Heart left ventricle (tissue), 13 donors: ENCODE measurements at regions not wholly inside any gene's neighbourhood (a gene's known extent, or its start where the extent isn't known, plus 50 kb on each side); places are given as distances from the start of the nearest gene placed in this dataset.

Source experiments
- POLR2A ChIP-seq, 2 donors: fragments of 450-650 bp; IDR thresholded peaks; one replicate each; pipeline ENCODE4 v1.6.1; 2017; ENCODE audit warnings: antibody characterized with exemption in 2 of 2, mild to moderate bottlenecking in 2 of 2, moderate library complexity in 2 of 2
- TF ChIP-seq, protein P1 (sequence below), 12 donors: fragments of 200-600 bp; sonication (generic) in 4 of 12; IDR thresholded peaks; one replicate each; pipeline versions ENCODE4 v1.5.0 to v1.8.0; 2018 to 2022; ENCODE audit warnings: antibody characterized with exemption in 12 of 12, mild to moderate bottlenecking in 5 of 12
- donor health status: ischemic (EF 13 %, LVEDD 7.1; RV severe dilation, severe dysfunction).
- donor health status: DM: no; HTN: yes; CAD: no.
- donor health status: DM: no; HTN: no; CAD: no.
- donor health status: ischemic (EF 25% LVEDD 6.9; RV normal size, moderate dysfunction).
- donor health status: ischemic (EF 25% LVEDD 5.7; RV mildly dilated, moderate dysfunction).
- donor health status: ischemic (EF 35%, LVEDD 5.7; RV mildly dilated, moderate dysfunction).
- donor health status: nonischemic (EF 11% LVEDD 7.7; RV severe dilation, severe dysfunction).
- donor health status: DM: yes; HTN: yes; CAD: no.
- donor health status: PGD.
- donor health status: ischemic (EF 29% LVEDD 5.4; RV normal size, mild dysfunction).
- donor health status: nonischemic (EF 23%, LVEDD 6.1; RV moderate dilation, normal function).

DNA sequence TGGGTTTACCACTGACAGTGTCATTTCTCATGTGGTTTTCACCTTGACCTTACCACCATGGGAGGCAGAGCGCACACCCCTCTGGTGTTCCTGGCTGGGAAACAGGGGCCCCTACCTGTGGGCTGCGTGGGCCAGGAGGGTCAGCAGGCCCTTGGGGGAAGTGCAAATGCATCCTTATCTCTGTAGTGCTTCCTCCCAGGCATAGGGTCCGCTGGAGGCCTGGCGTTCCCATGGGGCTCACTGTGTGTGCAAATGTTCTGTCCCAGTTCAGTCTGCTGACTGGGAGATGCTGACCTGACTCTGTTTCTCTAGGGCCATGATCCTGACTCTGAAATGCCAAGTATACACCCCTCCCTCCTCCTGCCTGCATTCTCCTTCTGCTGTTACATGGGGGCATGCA is 81.3 kb downstream of the SLC25A47 start:
- TF ChIP-seq POLR2A (IDR thresholded peaks at IDR 0.05) = no peak
- TF ChIP-seq, protein P1, sequence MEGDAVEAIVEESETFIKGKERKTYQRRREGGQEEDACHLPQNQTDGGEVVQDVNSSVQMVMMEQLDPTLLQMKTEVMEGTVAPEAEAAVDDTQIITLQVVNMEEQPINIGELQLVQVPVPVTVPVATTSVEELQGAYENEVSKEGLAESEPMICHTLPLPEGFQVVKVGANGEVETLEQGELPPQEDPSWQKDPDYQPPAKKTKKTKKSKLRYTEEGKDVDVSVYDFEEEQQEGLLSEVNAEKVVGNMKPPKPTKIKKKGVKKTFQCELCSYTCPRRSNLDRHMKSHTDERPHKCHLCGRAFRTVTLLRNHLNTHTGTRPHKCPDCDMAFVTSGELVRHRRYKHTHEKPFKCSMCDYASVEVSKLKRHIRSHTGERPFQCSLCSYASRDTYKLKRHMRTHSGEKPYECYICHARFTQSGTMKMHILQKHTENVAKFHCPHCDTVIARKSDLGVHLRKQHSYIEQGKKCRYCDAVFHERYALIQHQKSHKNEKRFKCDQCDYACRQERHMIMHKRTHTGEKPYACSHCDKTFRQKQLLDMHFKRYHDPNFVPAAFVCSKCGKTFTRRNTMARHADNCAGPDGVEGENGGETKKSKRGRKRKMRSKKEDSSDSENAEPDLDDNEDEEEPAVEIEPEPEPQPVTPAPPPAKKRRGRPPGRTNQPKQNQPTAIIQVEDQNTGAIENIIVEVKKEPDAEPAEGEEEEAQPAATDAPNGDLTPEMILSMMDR (IDR thresholded peaks at IDR 0.05) = no peak
